GM12864 (cell line): ENCODE measurements at regions not wholly inside any gene's neighbourhood (a gene's known extent, or its start where the extent isn't known, plus 50 kb on each side); places are given as distances from the start of the nearest gene placed in this dataset.

Experiments used
- DNase-seq: peaks from one replicate; pipeline ENCODE4 v3.0.0-alpha.2; 2011; ENCODE audit warnings: low read depth
- H3K4me3 ChIP-seq: 2 replicates; pipeline ENCODE4 v1.5.1; 2011; ENCODE audit warnings: mild to moderate bottlenecking, low read depth, low read length, control low read depth
- CTCF ChIP-seq: IDR thresholded peaks from 2 replicates; pipeline ENCODE4 v1.5.1; 2011; ENCODE audit warnings: low read depth, mild to moderate bottlenecking, moderate library complexity, low read length, control low read depth, inconsistent platforms; ENCODE audit errors: missing control alignments

DNA sequence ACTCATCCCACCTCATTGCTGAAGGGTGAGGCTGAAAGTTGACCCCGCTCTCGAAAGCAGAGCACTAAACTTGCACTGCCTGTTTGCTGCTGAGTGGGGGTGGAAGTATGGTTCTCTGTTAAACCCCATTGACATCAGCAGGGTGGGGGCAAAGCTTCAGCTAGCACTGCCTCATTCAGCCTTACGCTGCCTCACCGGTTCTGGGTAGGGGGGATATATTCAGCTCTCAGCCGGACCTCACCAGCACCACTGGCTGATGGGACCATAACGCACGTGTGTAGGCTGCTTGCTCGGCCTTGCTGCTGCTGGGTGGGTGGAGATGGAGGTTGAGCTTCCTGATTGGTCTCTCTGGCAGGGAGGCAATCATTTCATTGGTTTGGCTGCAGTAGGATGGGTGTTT, 265.7 kb upstream of the RTL1 start:
- no peak for DNase-seq
- TF ChIP-seq CTCF: no peak
- no peak overlapping the region for H3K4me3 ChIP-seq

DNA sequence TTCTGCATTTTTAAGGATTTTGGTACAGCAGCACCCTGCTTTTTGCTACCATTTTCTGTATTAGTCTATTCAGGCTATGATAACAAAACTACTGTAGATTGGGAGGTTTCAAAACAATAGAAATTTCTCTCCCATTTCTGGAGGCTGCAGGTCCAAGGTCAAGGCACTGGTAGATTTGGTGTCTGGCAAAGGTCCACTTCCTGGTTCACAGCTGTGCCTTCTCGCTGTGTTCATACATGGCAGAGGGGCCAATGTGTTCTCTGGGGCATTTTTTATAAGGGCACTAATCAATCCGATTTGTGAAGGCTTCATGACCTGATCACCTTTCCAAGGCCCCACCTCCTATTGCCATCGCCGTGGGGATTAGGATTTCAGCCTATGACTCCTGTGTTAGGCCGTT, 268.1 kb upstream of the RTL1 start:
- no peak overlapping the region for H3K4me3 ChIP-seq
- no peak for TF ChIP-seq CTCF
- no peak for DNase-seq

DNA sequence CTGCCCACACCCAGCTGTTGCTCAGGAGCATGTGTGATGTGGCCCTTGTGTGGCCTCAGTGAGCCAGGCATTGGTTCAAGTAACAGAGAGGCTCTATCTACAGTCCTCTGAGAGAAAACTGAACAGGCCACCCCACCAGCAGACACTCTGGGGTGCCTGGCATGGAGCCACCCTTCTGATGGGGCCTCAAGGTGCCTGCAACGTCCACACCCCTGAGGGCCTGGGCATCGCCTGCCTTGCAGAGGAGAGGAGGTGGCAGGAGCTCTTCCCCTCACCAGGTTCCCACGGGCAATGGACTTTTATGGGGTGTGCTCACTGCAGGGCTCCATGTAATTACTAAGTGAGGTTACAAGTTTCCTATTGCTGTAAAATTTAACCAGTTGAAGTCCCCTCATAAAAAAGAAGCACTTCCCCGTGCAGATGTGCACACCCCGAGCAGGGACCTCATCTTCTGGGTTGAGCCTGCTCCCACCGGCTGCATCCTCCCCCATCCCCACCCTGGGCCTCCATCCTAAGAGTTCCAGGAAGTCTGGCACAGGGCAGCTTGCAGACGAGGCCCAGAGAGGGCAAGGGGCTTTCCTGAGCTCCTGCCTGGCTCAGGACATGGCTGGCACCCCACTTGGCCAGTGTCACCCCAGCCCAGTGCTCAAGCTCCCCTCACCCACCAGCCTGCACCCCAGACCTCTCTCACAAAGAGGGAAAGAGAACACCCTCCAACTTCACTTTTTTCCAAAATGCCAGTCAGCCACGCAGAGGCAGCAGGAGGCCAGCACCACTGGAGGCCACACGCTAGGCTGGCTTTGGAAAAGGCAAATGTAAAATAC, 270.4 kb upstream of the RTL1 start:
- no peak for TF ChIP-seq CTCF
- no peak for DNase-seq
- no peak overlapping the region for H3K4me3 ChIP-seq

GRCh38 chr14:101174522-101174838, 271.0 kb upstream of the RTL1 start:
- TF ChIP-seq CTCF: no peak
- DNase-seq: no peak

GRCh38 chr14:101174980-101175606, 271.6 kb upstream of the RTL1 start:
- DNase-seq: no peak
- no peak overlapping the region for H3K4me3 ChIP-seq
- no peak for TF ChIP-seq CTCF

More at GRCh38 chr14:101174522-101174838, 271.0 kb upstream of the RTL1 start:
- H3K4me3 ChIP-seq: no peak overlapping the region

DNA sequence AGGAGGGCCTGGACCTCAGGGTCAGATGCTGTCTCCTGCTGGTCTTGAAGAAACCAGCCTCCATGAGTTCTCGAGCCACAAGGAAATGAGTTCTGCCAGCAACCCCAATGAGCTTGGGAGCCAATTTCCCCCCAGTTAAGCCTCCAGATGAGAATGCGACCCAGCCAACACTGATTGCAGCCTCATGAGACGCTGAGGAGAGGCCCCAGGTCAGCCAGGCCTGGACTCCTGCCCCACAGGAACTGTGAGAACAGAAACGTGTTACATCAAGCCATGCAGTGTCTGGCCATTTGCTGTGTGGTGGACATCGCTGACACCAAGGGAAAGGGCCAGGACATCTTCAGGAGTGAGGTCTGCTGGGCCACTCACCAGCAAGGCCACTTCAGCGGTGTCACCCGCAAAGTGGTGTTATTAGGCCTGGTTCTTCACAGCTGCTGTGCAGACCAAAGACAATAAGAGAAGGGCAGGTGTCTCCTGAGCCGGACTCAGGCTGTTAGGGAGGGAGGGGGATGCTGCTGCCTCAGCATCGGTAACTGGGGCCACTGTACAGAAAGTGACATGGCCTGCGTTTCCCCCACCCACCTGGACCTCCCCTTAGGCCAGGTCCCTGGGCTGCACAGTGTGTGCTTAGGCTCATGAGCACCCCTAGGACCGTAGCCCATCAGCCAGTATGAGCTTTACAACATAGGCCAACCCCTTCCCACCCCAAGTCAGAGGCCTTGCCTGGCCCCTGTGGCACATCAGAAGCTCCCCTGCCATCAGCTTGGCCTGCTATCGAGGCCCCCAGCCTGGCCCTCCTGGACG, 272.4 kb upstream of the RTL1 start:
- DNase-seq: no peak
- no peak for TF ChIP-seq CTCF
- H3K4me3 ChIP-seq: no peak overlapping the region
